Loucy (cell line): ENCODE measurements at regions not wholly inside any gene's neighbourhood (a gene's known extent, or its start where the extent isn't known, plus 50 kb on each side); places are given as distances from the start of the nearest gene placed in this dataset.
"Not testable (repeated sequence)": the region's sequence is repeated elsewhere in the genome, so short reads cannot be mapped to it uniquely, and the experiment has no call there.

Source experiments
- H2AFZ ChIP-seq: fragments of 200-600 bp; sonication (generic); 2 replicates; pipeline ENCODE4 v1.6.0; 2016; ENCODE audit warnings: antibody characterized with exemption, mild to moderate bottlenecking, low read length, moderate library complexity
- H3F3A ChIP-seq: fragments of 200-600 bp; 2 replicates; pipeline ENCODE4 v1.6.0; 2016; ENCODE audit warnings: antibody characterized with exemption, low read depth, mild to moderate bottlenecking
- H3K27me3 ChIP-seq: fragments of 200-600 bp; sonication (generic); 2 replicates; pipeline ENCODE4 v1.6.1; 2014; ENCODE audit warnings: low read length, mild to moderate bottlenecking; ENCODE audit not compliant: insufficient read depth, poor library complexity, severe bottlenecking
- H3K36me3 ChIP-seq: fragments of 200-600 bp; sonication (generic); 2 replicates; pipeline ENCODE4 v1.6.1; 2016; ENCODE audit warnings: low read length; ENCODE audit not compliant: insufficient read depth
- H3K4me1 ChIP-seq: fragments of 200-600 bp; sonication (generic); 2 replicates; pipeline ENCODE4 v1.5.1; 2014; ENCODE audit warnings: low read length, mild to moderate bottlenecking; ENCODE audit not compliant: insufficient read depth, poor library complexity, severe bottlenecking
- H3K4me2 ChIP-seq: fragments of 200-600 bp; sonication (generic); 2 replicates; pipeline ENCODE4 v1.6.0; 2014; ENCODE audit warnings: antibody characterized with exemption, low read length, low read depth, mild to moderate bottlenecking; ENCODE audit not compliant: poor library complexity, severe bottlenecking
- H3K4me3 ChIP-seq: fragments of 200-600 bp; sonication (generic); 2 replicates; pipeline ENCODE4 v1.5.1; 2014; ENCODE audit warnings: low read length, mild to moderate bottlenecking, mixed read lengths; ENCODE audit not compliant: poor library complexity, severe bottlenecking
- H3K79me2 ChIP-seq: fragments of 200-600 bp; sonication (generic); 2 replicates; pipeline ENCODE4 v1.6.1; 2014; ENCODE audit warnings: low read length; ENCODE audit not compliant: insufficient read depth
- H3K9ac ChIP-seq: fragments of 200-600 bp; sonication (generic); 2 replicates; pipeline ENCODE4 v1.6.0; 2014; ENCODE audit warnings: mild to moderate bottlenecking, low read depth, low read length, moderate library complexity; ENCODE audit not compliant: poor library complexity, severe bottlenecking
- H3K9me2 ChIP-seq: fragments of 200-600 bp; sonication (generic); replicated peaks from 2 replicates; pipeline ENCODE4 v1.6.1; 2016; ENCODE audit warnings: low read depth, low read length, mixed read lengths
- H3K9me3 ChIP-seq: fragments of 200-600 bp; sonication (generic); 2 replicates; pipeline ENCODE4 v1.6.1; 2014; ENCODE audit warnings: mild to moderate bottlenecking, antibody characterized with exemption, low read length, low read depth; ENCODE audit not compliant: insufficient read depth
- H4K20me1 ChIP-seq: fragments of 200-600 bp; sonication (generic); 2 replicates; pipeline ENCODE4 v1.6.0; 2014; ENCODE audit warnings: antibody characterized with exemption, low read length, mild to moderate bottlenecking; ENCODE audit not compliant: insufficient read depth, poor library complexity, severe bottlenecking
- CTCF ChIP-seq: fragments of 200-600 bp; sonication (generic); conservative IDR thresholded peaks from 2 replicates; pipeline ENCODE4 v1.5.1; 2014; ENCODE audit warnings: mild to moderate bottlenecking, antibody characterized with exemption, low read length
- EZH2phosphoT487 ChIP-seq: fragments of 200-600 bp; IDR thresholded peaks from 2 replicates; pipeline ENCODE4 v1.6.1; 2018; ENCODE audit warnings: antibody characterized with exemption, mild to moderate bottlenecking, moderate library complexity, borderline replicate concordance

- H3K4me3 ChIP-seq = no peak overlapping the region
- H3K9me3 ChIP-seq = no peaks in the 10 kb centered on the region
- no peaks in the 10 kb centered on the region for H4K20me1 ChIP-seq
- H3K4me2 ChIP-seq = no peak overlapping the region
- no peak for TF ChIP-seq EZH2phosphoT487
- no peak for TF ChIP-seq CTCF
- H3F3A ChIP-seq = no peaks in the 10 kb centered on the region
- no peaks in the 10 kb centered on the region for H3K79me2 ChIP-seq
- no peaks in the 10 kb centered on the region for H3K9me2 ChIP-seq
- H2AFZ ChIP-seq = no peak overlapping the region
- no peak overlapping the region for H3K9ac ChIP-seq
- no peaks in the 10 kb centered on the region for H3K36me3 ChIP-seq
- no peaks in the 10 kb centered on the region for H3K4me1 ChIP-seq
- H3K27me3 ChIP-seq = no peaks in the 10 kb centered on the region
Measured at GRCh38 chr5:154644745-154645411, 110.3 kb upstream of the LARP1 start.

DNA sequence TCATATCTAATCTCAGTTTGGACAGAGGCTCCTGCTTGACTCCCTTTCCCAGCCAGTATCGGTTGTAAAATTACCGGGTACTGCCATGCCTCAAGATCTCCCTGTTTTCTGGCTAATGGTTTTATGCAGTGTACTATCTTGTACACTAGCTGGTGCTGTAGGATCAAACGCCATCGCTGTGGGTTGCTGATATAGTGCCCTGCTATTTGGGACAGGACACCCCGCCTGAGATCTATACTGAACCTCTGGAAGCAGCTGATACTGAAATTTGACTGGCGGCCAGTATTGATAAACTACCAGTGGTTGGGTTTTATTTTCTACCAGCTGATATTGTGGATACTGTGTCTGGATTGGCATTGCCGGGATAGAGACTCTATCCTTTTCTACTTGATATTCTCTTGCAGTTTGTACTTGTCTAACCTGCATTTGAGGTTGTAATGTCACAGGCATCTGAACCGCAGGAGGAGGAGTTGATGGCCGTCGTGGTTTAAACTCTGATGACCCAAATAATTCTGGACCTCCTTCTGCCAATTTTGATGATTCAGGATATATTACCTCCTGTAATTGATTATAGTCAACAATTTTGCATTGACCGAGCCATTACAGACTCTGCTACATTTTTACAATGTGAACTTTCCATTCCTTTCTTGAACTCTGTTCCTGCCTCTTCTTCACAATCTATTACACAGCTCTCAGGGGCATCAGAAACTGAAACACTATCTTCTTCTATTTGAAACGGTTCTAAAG is 112.5 kb upstream of the LARP1 start:
- no peak overlapping the region for H3K4me3 ChIP-seq
- no peaks in the 10 kb centered on the region for H3K4me1 ChIP-seq
- H3F3A ChIP-seq = no peaks in the 10 kb centered on the region
- no peak overlapping the region for H2AFZ ChIP-seq
- no peaks in the 10 kb centered on the region for H3K79me2 ChIP-seq
- H3K9me3 ChIP-seq = no peaks in the 10 kb centered on the region
- H3K9me2 ChIP-seq = no peaks in the 10 kb centered on the region
- no peaks in the 10 kb centered on the region for H4K20me1 ChIP-seq
- no peaks in the 10 kb centered on the region for H3K36me3 ChIP-seq
- no peaks in the 10 kb centered on the region for H3K27me3 ChIP-seq
- H3K9ac ChIP-seq = no peak overlapping the region
- no peak overlapping the region for H3K4me2 ChIP-seq
- TF ChIP-seq CTCF = peak; percentile 56
- no peak for TF ChIP-seq EZH2phosphoT487

- not testable (repeated sequence) for H3K27me3 ChIP-seq, H3K36me3 ChIP-seq, H3K79me2 ChIP-seq, H3K9me2 ChIP-seq, H3F3A ChIP-seq, H3K4me3 ChIP-seq, H3K9ac ChIP-seq, H3K4me2 ChIP-seq, H2AFZ ChIP-seq, H3K9me3 ChIP-seq, H4K20me1 ChIP-seq, H3K4me1 ChIP-seq
- TF ChIP-seq CTCF = peak; percentile 30
Measured at GRCh38 chr5:154640213-154640831, 114.9 kb upstream of the LARP1 start.

DNA sequence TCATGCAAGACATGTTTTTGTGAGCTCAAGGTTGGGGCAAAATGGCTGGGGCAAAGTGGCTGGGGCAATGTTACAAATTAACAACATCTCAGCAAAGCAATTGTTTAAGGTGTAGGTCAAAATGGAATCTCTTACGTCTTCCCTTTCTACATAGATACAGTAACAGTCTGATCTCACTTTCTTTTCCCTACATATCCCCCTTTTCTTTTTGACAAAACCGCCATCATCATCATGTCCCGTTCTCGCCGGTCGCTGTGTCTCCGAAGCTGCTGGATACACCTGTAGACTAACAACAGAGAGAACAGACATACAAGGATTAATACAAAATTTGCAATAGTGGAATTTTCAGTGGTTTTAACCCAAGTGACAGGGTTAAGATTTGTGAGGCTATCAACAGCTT is 118.4 kb upstream of the LARP1 start:
- H3K4me3 ChIP-seq, H3K4me2 ChIP-seq, H3K9me3 ChIP-seq, H3K4me1 ChIP-seq, H3K9me2 ChIP-seq, H4K20me1 ChIP-seq, H3K36me3 ChIP-seq, H3K27me3 ChIP-seq, H2AFZ ChIP-seq, H3K9ac ChIP-seq, H3F3A ChIP-seq, H3K79me2 ChIP-seq: not testable (repeated sequence)

- not testable (repeated sequence) for H3K9ac ChIP-seq, H3K4me2 ChIP-seq, H3F3A ChIP-seq, H3K4me3 ChIP-seq, H4K20me1 ChIP-seq, H3K36me3 ChIP-seq, H3K9me2 ChIP-seq, H3K79me2 ChIP-seq, H3K9me3 ChIP-seq, H2AFZ ChIP-seq, H3K4me1 ChIP-seq, H3K27me3 ChIP-seq
Measured at GRCh38 chr5:154636271-154636670, 118.9 kb upstream of the LARP1 start.
